Right lobe of liver (tissue), 6 donors: ENCODE measurements at regions not wholly inside any gene's neighbourhood (a gene's known extent, or its start where the extent isn't known, plus 50 kb on each side); places are given as distances from the start of the nearest gene placed in this dataset.
A peak's percentile ranks its signal among the peaks of the same experiment; 100 is the strongest.

Source experiments
- ATAC-seq, 4 donors: fragments of 200-7000 bp; cut with Tn5 transposase; one replicate each; pipeline ENCODE4 v1.9.1; 2020; ENCODE audit warnings: mild to moderate bottlenecking in 4 of 4, moderate library complexity in 4 of 4
- DNase-seq, 3 donors: peaks; one replicate each; pipeline ENCODE4 v3.0.0-alpha.2; 2020
- H3K27ac ChIP-seq, 3 donors: fragments of 200-600 bp; one replicate each; pipeline ENCODE4 v1.8.0; 2022
- H3K27me3 ChIP-seq, 2 donors: fragments of 200-600 bp; one replicate each; pipeline ENCODE4 v1.8.0; 2022
- H3K36me3 ChIP-seq, 4 donors: fragments of 200-600 bp; sonication (generic) in 1 of 4; one replicate each; pipeline versions ENCODE4 v1.5.1 to v1.8.0; 2017 to 2022; ENCODE audit warnings: control low read depth in 1 of 4
- H3K4me1 ChIP-seq, 4 donors: fragments of 200-600 bp; sonication (generic) in 1 of 4; one replicate each; pipeline versions ENCODE4 v1.5.1 to v1.8.0; 2017 to 2022; ENCODE audit warnings: control low read depth in 1 of 4
- H3K4me3 ChIP-seq, 3 donors: fragments of 200-600 bp; one replicate each; pipeline ENCODE4 v1.8.0; 2022
- H3K9me3 ChIP-seq, 4 donors: fragments of 200-600 bp; sonication (generic) in 1 of 4; one replicate each; pipeline versions ENCODE4 v1.5.1 to v1.8.0; 2017 to 2022; ENCODE audit warnings: control low read depth in 1 of 4
- CTCF ChIP-seq, 4 donors: fragments of 200-600 bp in 3 of 4; fragments of 450-650 bp in 1 of 4; IDR thresholded peaks; one replicate each; pipeline versions ENCODE4 v1.5.1 to v1.8.0; 2016 to 2022; ENCODE audit warnings: antibody characterized with exemption in 4 of 4, mild to moderate bottlenecking in 2 of 4
- POLR2A ChIP-seq: fragments of 450-650 bp; IDR thresholded peaks from one replicate; pipeline ENCODE4 v1.6.1; 2017; ENCODE audit warnings: antibody characterized with exemption, mild to moderate bottlenecking
- WGBS: methylation state at CpG from one replicate; pipeline ENCODE4 v1.1.6; 2018; ENCODE audit warnings: low coverage, low lambda C conversion rate; ENCODE audit not compliant: insufficient coverage; ENCODE audit errors: missing lambda C conversion rate; 5-methylcytosine and 5-hydroxymethylcytosine counted together
- intact Hi-C, 2 donors: fragments of 100-400 bp; cut with DNase I; formaldehyde crosslinking; loops; one replicate each; pipeline versions ENCODE4 v1.11.2 to v1.14.1; 2022
- donor health status: DM: no; HTN: yes; CAD: no.
- donor health status: DM: no; HTN: no; CAD: no.
- donor health status: DM: no; HTN: no; CAD: no.
- donor health status: DM: no; HTN: yes; CAD: no.
- donor health status: DM: no; HTN: yes; CAD: no.

GRCh38 chr3:16800361-16800760 lies 84.4 kb upstream of the PLCL2 start:
- WGBS, result 52% methylated on average over 3 of the region's 3 CpGs
- TF ChIP-seq CTCF (IDR thresholded peaks at IDR 0.05) (no peak), POLR2A (no peak)

GRCh38 chr3:16801223-16801622 lies 83.5 kb upstream of the PLCL2 start:
- no peak overlapping the region for H3K27ac ChIP-seq
- no peaks in the 10 kb centered on the region for H3K36me3 ChIP-seq
- 5% methylated on average over 1 of the region's 1 CpG for WGBS
- no peak overlapping the region for H3K4me3 ChIP-seq
- H3K9me3 ChIP-seq, result no peaks in the 10 kb centered on the region
- ATAC-seq (peak; percentile 37 to 73 (median 48)), DNase-seq (no peak)
- TF ChIP-seq POLR2A, result no peak
- TF ChIP-seq CTCF (IDR thresholded peaks at IDR 0.05), result no peak
- H3K27me3 ChIP-seq, result no peaks in the 10 kb centered on the region
- intact Hi-C loops, result no loop called here
- no peaks in the 10 kb centered on the region for H3K4me1 ChIP-seq

More at GRCh38 chr3:16800361-16800760, 84.4 kb upstream of the PLCL2 start:
- DNase-seq (no peak), ATAC-seq (no peak)
- intact Hi-C loops, result no loop called here
- no peaks in the 10 kb centered on the region for H3K36me3 ChIP-seq
- no peaks in the 10 kb centered on the region for H3K4me1 ChIP-seq
- no peak overlapping the region for H3K4me3 ChIP-seq
- no peak overlapping the region for H3K27ac ChIP-seq
- no peaks in the 10 kb centered on the region for H3K9me3 ChIP-seq
- no peaks in the 10 kb centered on the region for H3K27me3 ChIP-seq

- Histone ChIP-seq H3K27me3 (no peaks in the 10 kb centered on the region), H3K27ac (no peak overlapping the region), H3K9me3 (no peaks in the 10 kb centered on the region), H3K4me1 (no peaks in the 10 kb centered on the region), H3K36me3 (no peaks in the 10 kb centered on the region), H3K4me3 (no peak overlapping the region)
- ATAC-seq (no peak), DNase-seq (no peak)
- TF ChIP-seq POLR2A (no peak), CTCF (IDR thresholded peaks at IDR 0.05) (no peak)
- intact Hi-C loops, result no loop called here
- 42% methylated on average over 5 of the region's 5 CpGs for WGBS
Measured at GRCh38 chr3:16801698-16802097, 83.1 kb upstream of the PLCL2 start.

GRCh38 chr3:16802389-16802788 lies 82.4 kb upstream of the PLCL2 start:
- WGBS, result 42% methylated on average over 3 of the region's 3 CpGs
- no peaks in the 10 kb centered on the region for H3K36me3 ChIP-seq
- H3K4me1 ChIP-seq, result no peaks in the 10 kb centered on the region
- no peaks in the 10 kb centered on the region for H3K27me3 ChIP-seq
- no peak overlapping the region for H3K4me3 ChIP-seq
- peak in 2 of 4 donors; percentile 18 to 41 for ATAC-seq
- DNase-seq, result no peak
- H3K27ac ChIP-seq, result no peak overlapping the region
- intact Hi-C loops, result no loop called here
- no peaks in the 10 kb centered on the region for H3K9me3 ChIP-seq
- TF ChIP-seq POLR2A, result no peak
- TF ChIP-seq CTCF (IDR thresholded peaks at IDR 0.05), result no peak

GRCh38 chr3:16803019-16803418 lies 81.7 kb upstream of the PLCL2 start:
- no peak for DNase-seq
- no peak overlapping the region for H3K27ac ChIP-seq
- no peak for ATAC-seq
- H3K4me1 ChIP-seq, result no peaks in the 10 kb centered on the region
- 78% methylated on average over 4 of the region's 4 CpGs for WGBS
- intact Hi-C loops, result no loop called here
- H3K9me3 ChIP-seq, result no peaks in the 10 kb centered on the region
- H3K27me3 ChIP-seq, result no peaks in the 10 kb centered on the region
- no peak overlapping the region for H3K4me3 ChIP-seq
- TF ChIP-seq POLR2A (no peak), CTCF (IDR thresholded peaks at IDR 0.05) (no peak)
- H3K36me3 ChIP-seq, result no peaks in the 10 kb centered on the region
